H1 (cell line): ENCODE measurements at regions not wholly inside any gene's neighbourhood (a gene's known extent, or its start where the extent isn't known, plus 50 kb on each side); places are given as distances from the start of the nearest gene placed in this dataset.

Experiments
- CTCF ChIA-PET: fragments of 300-600 bp; sonication (Branson Sonifier 250); formaldehyde crosslinking; loops from one replicate; lab custom pipeline; 2021; ENCODE audit not compliant: partially characterized antibody; lab: Charles Lee
- POLR2A ChIA-PET: fragments of 300-600 bp; sonication (Branson Sonifier 250); formaldehyde crosslinking; loops from one replicate; lab custom pipeline; 2021; ENCODE audit warnings: inconsistent platforms; ENCODE audit not compliant: partially characterized antibody; lab: Charles Lee
- DNase-seq, 2 experiments: peaks; one replicate each; pipeline versions ENCODE4 v3.0.0 to v3.0.0-alpha.2; 2010 to 2022; ENCODE audit warnings: low spot score in 2 of 2, low read depth in 1 of 2, mixed read lengths in 1 of 2
- FAIRE-seq: peaks from 2 replicates; lab custom pipeline; 2011; peaks lifted over from hg19 to GRCh38; lab: Jason Lieb, UNC
- H2AFZ ChIP-seq: 2 replicates; pipeline ENCODE4 v1.8.1; 2012; ENCODE audit warnings: low read length, inconsistent platforms
- H2AK5ac ChIP-seq: 2 replicates; pipeline ENCODE4 v1.6.1; 2013; ENCODE audit warnings: low read depth, low read length
- H2BK120ac ChIP-seq: replicated peaks from 2 replicates; pipeline ENCODE3; 2013; ENCODE audit warnings: low read depth, low read length, inconsistent platforms
- H2BK12ac ChIP-seq: 2 replicates; pipeline ENCODE4 v1.6.1; 2013; ENCODE audit warnings: low read depth, low read length
- H2BK15ac ChIP-seq: 2 replicates; pipeline ENCODE4 v1.6.1; 2013; ENCODE audit warnings: low read length
- H2BK20ac ChIP-seq: 2 replicates; pipeline ENCODE4 v1.6.1; 2013; ENCODE audit warnings: low read length
- H2BK5ac ChIP-seq: 2 replicates; pipeline ENCODE4 v1.6.1; 2013; ENCODE audit warnings: low read depth, low read length
- H3K14ac ChIP-seq: 2 replicates; pipeline ENCODE4 v1.6.1; 2013; ENCODE audit warnings: inconsistent platforms; ENCODE audit not compliant: insufficient read length
- H3K18ac ChIP-seq: 2 replicates; pipeline ENCODE4 v1.6.1; 2013; ENCODE audit warnings: low read length; ENCODE audit errors: extremely low read depth
- H3K23ac ChIP-seq: 2 replicates; pipeline ENCODE4 v1.6.1; 2013; ENCODE audit warnings: inconsistent platforms; ENCODE audit not compliant: insufficient read length
- H3K23me2 ChIP-seq: 2 replicates; pipeline ENCODE4 v1.6.1; 2013; ENCODE audit warnings: low read depth, low read length
- H3K27ac ChIP-seq: 2 replicates; pipeline ENCODE4 v1.6.1; 2011; ENCODE audit warnings: low read depth, low read length, inconsistent platforms
- H3K27me3 ChIP-seq, 4 experiments: replicated peaks in 1 of 4; 1 replicate in 1 of 4; 2 replicates in 3 of 4; pipeline versions ENCODE4 v1.6.1 to v1.8.1; 2011 to 2013; ENCODE audit warnings: low read length in 3 of 4, mild to moderate bottlenecking in 3 of 4, inconsistent platforms in 2 of 4, mixed read lengths in 2 of 4, moderate library complexity in 1 of 4; ENCODE audit not compliant: control insufficient read depth in 3 of 4, insufficient read depth in 3 of 4; ENCODE audit errors: extremely low read depth in 1 of 4
- H3K36me3 ChIP-seq, 4 experiments: 2 replicates each; pipeline versions ENCODE4 v1.6.1 to v1.8.1; 2011 to 2013; ENCODE audit warnings: mild to moderate bottlenecking in 4 of 4, low read length in 3 of 4, moderate library complexity in 2 of 4, control low read depth in 1 of 4, inconsistent platforms in 1 of 4; ENCODE audit not compliant: insufficient read depth in 4 of 4, control insufficient read depth in 2 of 4
- H3K4ac ChIP-seq: replicated peaks from 2 replicates; pipeline ENCODE3; 2013; ENCODE audit warnings: low read length, low read depth, mixed read lengths, inconsistent platforms; ENCODE audit not compliant: insufficient read length
- H3K4me1 ChIP-seq, 4 experiments: replicated peaks in 1 of 4; 1 replicate in 1 of 4; 2 replicates in 3 of 4; pipeline versions ENCODE4 v1.6.1 to v1.8.1; 2011 to 2013; ENCODE audit warnings: low read length in 3 of 4, inconsistent platforms in 2 of 4, mixed read lengths in 1 of 4; ENCODE audit not compliant: insufficient read depth in 4 of 4, control insufficient read depth in 3 of 4
- H3K4me2 ChIP-seq, 2 experiments: 2 replicates each; pipeline versions ENCODE4 v1.6.1 to v1.8.1; 2011 to 2013; ENCODE audit warnings: low read depth in 2 of 2, low read length in 2 of 2, control low read depth in 1 of 2, inconsistent platforms in 1 of 2, mild to moderate bottlenecking in 1 of 2; ENCODE audit not compliant: insufficient read depth in 1 of 2
- H3K4me3 ChIP-seq, 4 experiments: fragments of 200-600, 300-600 bp in 1 of 4; sonication (generic), shearing (Covaris generic), sonication (Bioruptor Twin) in 1 of 4; 2 replicates each; pipeline versions ENCODE4 v1.5.1 to v1.8.1; 2011 to 2016; ENCODE audit warnings: low read length in 4 of 4, low read depth in 3 of 4, control low read depth in 2 of 4, inconsistent platforms in 2 of 4, mild to moderate bottlenecking in 2 of 4, mixed read lengths in 1 of 4, moderate library complexity in 1 of 4; ENCODE audit not compliant: insufficient read depth in 2 of 4; ENCODE audit errors: extremely low read depth in 1 of 4
- H3K56ac ChIP-seq: replicated peaks from 2 replicates; pipeline ENCODE3; 2013; ENCODE audit warnings: low read depth, mild to moderate bottlenecking, mixed read lengths, low read length, inconsistent platforms; ENCODE audit not compliant: insufficient read length
- H3K79me1 ChIP-seq: 2 replicates; pipeline ENCODE4 v1.6.1; 2013; ENCODE audit warnings: low read depth, low read length, control low read depth
- H3K79me2 ChIP-seq, 2 experiments: 2 replicates each; pipeline versions ENCODE4 v1.6.1 to v1.8.1; 2012 to 2013; ENCODE audit warnings: low read length in 2 of 2, mild to moderate bottlenecking in 2 of 2, inconsistent platforms in 1 of 2; ENCODE audit not compliant: insufficient read depth in 2 of 2, control insufficient read depth in 1 of 2
- H3K9ac ChIP-seq, 4 experiments: replicated peaks in 1 of 4; 1 replicate in 1 of 4; 2 replicates in 3 of 4; pipeline versions ENCODE4 v1.6.1 to v1.8.1; 2011 to 2013; ENCODE audit warnings: low read depth in 3 of 4, low read length in 3 of 4, control low read depth in 2 of 4, mild to moderate bottlenecking in 2 of 4, moderate library complexity in 2 of 4, inconsistent platforms in 1 of 4; ENCODE audit errors: extremely low read depth in 1 of 4
- H3K9me3 ChIP-seq, 2 experiments: 2 replicates each; pipeline versions ENCODE4 v1.6.1 to v1.8.1; 2012 to 2013; ENCODE audit warnings: mild to moderate bottlenecking in 2 of 2, moderate library complexity in 2 of 2, control low read depth in 1 of 2, inconsistent platforms in 1 of 2, low read depth in 1 of 2, low read length in 1 of 2, mixed read lengths in 1 of 2; ENCODE audit not compliant: insufficient read depth in 2 of 2
- H4K20me1 ChIP-seq, 2 experiments: replicated peaks in 1 of 2; 2 replicates each; pipeline versions ENCODE3 to v1.8.1; 2011 to 2013; ENCODE audit warnings: inconsistent platforms in 2 of 2, low read length in 2 of 2, mild to moderate bottlenecking in 1 of 2; ENCODE audit not compliant: insufficient read depth in 2 of 2, control insufficient read depth in 1 of 2
- H4K5ac ChIP-seq: 2 replicates; pipeline ENCODE4 v1.6.1; 2013; ENCODE audit warnings: low read length, low read depth, mixed read lengths, inconsistent platforms; ENCODE audit not compliant: insufficient read length
- H4K8ac ChIP-seq: 2 replicates; pipeline ENCODE4 v1.8.0; 2013; ENCODE audit warnings: mild to moderate bottlenecking, moderate library complexity, low read length, inconsistent platforms; ENCODE audit not compliant: insufficient read depth; ENCODE audit errors: extremely low read depth
- H4K91ac ChIP-seq: replicated peaks from 2 replicates; pipeline ENCODE3; 2013; ENCODE audit warnings: low read length, mixed read lengths, inconsistent platforms; ENCODE audit not compliant: insufficient read length
- ATF2 ChIP-seq: IDR thresholded peaks from 2 replicates; pipeline ENCODE4 v1.6.1; 2012; ENCODE audit warnings: low read length, inconsistent platforms
- SP1 ChIP-seq: IDR thresholded peaks from 2 replicates; pipeline ENCODE4 v1.6.1; 2011; ENCODE audit warnings: low read depth, low read length
- WGBS, 2 experiments: shearing (Covaris generic) in 1 of 2; methylation state at CpG; one replicate each; pipeline versions ENCODE4 v1.1.6 to v1.1.7; 2013 to 2015; ENCODE audit warnings: low lambda C conversion rate in 2 of 2, mixed read lengths in 2 of 2, inconsistent platforms in 1 of 2, low coverage in 1 of 2, missing lambda C conversion rate in 1 of 2; ENCODE audit not compliant: insufficient replicate concordance in 2 of 2, insufficient coverage in 1 of 2, insufficient read length in 1 of 2; ENCODE audit errors: extremely low coverage in 1 of 2, missing lambda C conversion rate in 1 of 2; 5-methylcytosine and 5-hydroxymethylcytosine counted together

- no peaks in the 10 kb centered on the region for H3K36me3 ChIP-seq
- H3K27ac ChIP-seq: no peak overlapping the region
- POLR2A ChIA-PET: no interaction called here
- no peak overlapping the region for H2BK15ac ChIP-seq
- H3K9me3 ChIP-seq: no peaks in the 10 kb centered on the region
- no peak overlapping the region for H3K9ac ChIP-seq
- CTCF ChIA-PET: interaction anchor here (1.1 to 2.3 kb wide), 2 partner anchors 7 to 51 kb away, joined by 5 read pairs; no protein-coding TSS in a partner anchor
- no peak overlapping the region for H3K4me3 ChIP-seq
- FAIRE-seq: no peak
- no peak overlapping the region for H3K18ac ChIP-seq
- no peaks in the 10 kb centered on the region for H3K4me1 ChIP-seq
- no peaks in the 10 kb centered on the region; the same call in 1 of the 2 replicates for H3K79me1 ChIP-seq
- H4K20me1 ChIP-seq: no peaks in the 10 kb centered on the region
- no peak overlapping the region for H4K91ac ChIP-seq
- no peak overlapping the region for H3K56ac ChIP-seq
- H3K4me2 ChIP-seq: no peak overlapping the region
- 96% methylated on average over 12 of the region's 12 CpGs; no CpG with 5 or more reads in 1 of the 2 experiments for WGBS, 2 experiments
- DNase-seq: no peak
- TF ChIP-seq SP1 (0 out of 2 replicates have a peak, but pooled peaks have one; percentile 42), ATF2 (no peak)
- H3K23ac ChIP-seq: no peak overlapping the region
- H3K4ac ChIP-seq: no peak overlapping the region
- no peaks in the 10 kb centered on the region for H3K27me3 ChIP-seq
- H2AFZ ChIP-seq: peak overlapping the region; percentile 63; the same call in 1 of the 2 replicates
- H3K79me2 ChIP-seq: no peaks in the 10 kb centered on the region
- no peak overlapping the region for H4K8ac ChIP-seq
- no peak overlapping the region for H2AK5ac ChIP-seq
- no peak overlapping the region for H3K14ac ChIP-seq
- no peak overlapping the region for H2BK5ac ChIP-seq
- no peaks in the 10 kb centered on the region for H3K23me2 ChIP-seq
- no peak overlapping the region for H2BK12ac ChIP-seq
- no peak overlapping the region for H2BK120ac ChIP-seq
- no peak overlapping the region for H4K5ac ChIP-seq
- H2BK20ac ChIP-seq: no peak overlapping the region
These were observed 120.4 kb upstream of the GGTLC1 start for GRCh38 chr20:24109008-24109407.
